ENCODE measurements at regions not wholly inside any gene's neighbourhood (a gene's known extent, or its start where the extent isn't known, plus 50 kb on each side); places are given as distances from the start of the nearest gene placed in this dataset.
"Not testable (repeated sequence)": the region's sequence is repeated elsewhere in the genome, so short reads cannot be mapped to it uniquely, and the experiment has no call there.

DNA sequence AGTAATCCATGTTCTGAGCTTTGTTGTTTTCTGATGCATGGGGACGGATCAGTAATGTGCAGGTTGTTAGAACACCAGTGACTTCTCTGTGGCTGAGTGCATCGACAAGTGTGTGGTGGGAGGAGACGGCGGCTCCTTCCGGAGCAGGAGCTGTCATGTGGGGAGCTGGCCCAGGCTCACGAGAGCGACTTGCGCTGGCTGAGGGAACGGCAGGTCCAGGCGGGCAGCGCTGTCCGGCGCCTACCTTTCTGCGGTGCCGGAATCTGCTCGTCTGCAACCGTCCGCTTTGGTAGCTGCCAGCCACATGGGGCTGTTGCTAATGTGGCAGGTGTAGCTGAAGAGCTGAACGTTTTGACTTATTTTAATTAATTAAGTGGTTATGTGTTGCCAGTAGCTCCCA, 55.5 kb upstream of the MUC20 start:
- TF ChIP-seq EZH2 (IDR thresholded peaks at IDR 0.05; ENCODE audit: insufficient read depth, poor library complexity, severe bottlenecking); EZH2phosphoT487 (IDR thresholded peaks at IDR 0.05; ENCODE audit: insufficient read depth, low read depth): not testable (repeated sequence)
